CD14-positive monocyte (primary cell): ENCODE measurements at regions not wholly inside any gene's neighbourhood (a gene's known extent, or its start where the extent isn't known, plus 50 kb on each side); places are given as distances from the start of the nearest gene placed in this dataset.

ENCODE experiments used
- DNase-seq, 3 donors: peaks; one replicate each; pipeline ENCODE4 v3.0.0-alpha.2; 2011 to 2022
- H2AFZ ChIP-seq: 2 replicates; pipeline ENCODE4 v1.6.0; 2012; ENCODE audit warnings: mild to moderate bottlenecking, low read depth, low read length, inconsistent platforms; ENCODE audit not compliant: insufficient read depth, poor library complexity, severe bottlenecking
- H3K27ac ChIP-seq, 2 donors: 1 replicate in 1 of 2; 2 replicates in 1 of 2; pipeline ENCODE4 v1.5.1; 2012 to 2013; ENCODE audit warnings: low read length in 2 of 2, control low read depth in 1 of 2, inconsistent platforms in 1 of 2, low read depth in 1 of 2, mild to moderate bottlenecking in 1 of 2
- H3K27me3 ChIP-seq, 2 donors: one replicate each; pipeline versions ENCODE4 v1.6.0 to v1.6.1; 2011 to 2013; ENCODE audit warnings: low read length in 2 of 2; ENCODE audit not compliant: control insufficient read depth in 2 of 2, insufficient read depth in 2 of 2
- H3K36me3 ChIP-seq, 2 donors: replicated peaks in 1 of 2; 1 replicate in 1 of 2; 2 replicates in 1 of 2; pipeline versions ENCODE4 v1.5.1 to v1.6.1; 2012 to 2013; ENCODE audit warnings: low read length in 2 of 2, control low read depth in 1 of 2, inconsistent platforms in 1 of 2, mild to moderate bottlenecking in 1 of 2; ENCODE audit not compliant: insufficient read depth in 2 of 2, control insufficient read depth in 1 of 2
- H3K4me1 ChIP-seq, 2 donors: 1 replicate in 1 of 2; 2 replicates in 1 of 2; pipeline versions ENCODE4 v1.5.1 to v1.6.1; 2012 to 2013; ENCODE audit warnings: low read length in 2 of 2, control low read depth in 1 of 2, inconsistent platforms in 1 of 2, mild to moderate bottlenecking in 1 of 2, moderate library complexity in 1 of 2; ENCODE audit not compliant: insufficient read depth in 2 of 2, control insufficient read depth in 1 of 2
- H3K4me2 ChIP-seq: replicated peaks from 2 replicates; pipeline ENCODE3; 2012; ENCODE audit warnings: low read length, moderate library complexity, mild to moderate bottlenecking; ENCODE audit not compliant: poor library complexity, severe bottlenecking; ENCODE audit errors: extremely low read depth
- H3K4me3 ChIP-seq, 3 experiments: fragments of 200-600 bp in 1 of 3; sonication (generic) in 1 of 3; replicated peaks in 1 of 3; 1 replicate in 2 of 3; 2 replicates in 1 of 3; pipeline ENCODE4 v1.5.1; 2011 to 2013; ENCODE audit warnings: low read length in 3 of 3, mild to moderate bottlenecking in 3 of 3, control low read depth in 2 of 3, low read depth in 2 of 3, inconsistent platforms in 1 of 3, moderate library complexity in 1 of 3
- H3K79me2 ChIP-seq: 2 replicates; pipeline ENCODE4 v1.6.0; 2012; ENCODE audit warnings: mild to moderate bottlenecking, control low read depth, inconsistent platforms, low read length, moderate library complexity; ENCODE audit not compliant: insufficient read depth
- H3K9ac ChIP-seq: 2 replicates; pipeline ENCODE4 v1.6.0; 2017; ENCODE audit warnings: low read length, mild to moderate bottlenecking; ENCODE audit not compliant: insufficient read depth, poor library complexity, severe bottlenecking
- H3K9me3 ChIP-seq, 2 donors: replicated peaks in 1 of 2; 1 replicate in 1 of 2; 2 replicates in 1 of 2; pipeline versions ENCODE4 v1.5.1 to v1.6.1; 2012 to 2013; ENCODE audit warnings: low read length in 2 of 2, control low read depth in 1 of 2; ENCODE audit not compliant: control insufficient read depth in 1 of 2, insufficient read depth in 1 of 2
- H4K20me1 ChIP-seq: 2 replicates; pipeline ENCODE4 v1.6.0; 2012; ENCODE audit warnings: mild to moderate bottlenecking, low read length, control low read depth, moderate library complexity; ENCODE audit not compliant: insufficient read depth
- H3K27ac Mint-ChIP-seq, 7 donors: one replicate each; pipeline ENCODE4 v1.8.0; 2020; ENCODE audit warnings: mild to moderate bottlenecking in 7 of 7, mixed read lengths in 7 of 7, moderate library complexity in 6 of 7, inconsistent platforms in 2 of 7
- H3K27me3 Mint-ChIP-seq, 3 donors: one replicate each; pipeline ENCODE4 v1.8.0; 2021 to 2022; ENCODE audit warnings: low read depth in 3 of 3, mild to moderate bottlenecking in 3 of 3, mixed read lengths in 3 of 3, moderate library complexity in 3 of 3, inconsistent platforms in 1 of 3
- H3K36me3 Mint-ChIP-seq, 2 donors: one replicate each; pipeline ENCODE4 v1.8.0; 2020; ENCODE audit warnings: mixed read lengths in 2 of 2, inconsistent platforms in 1 of 2, mild to moderate bottlenecking in 1 of 2
- H3K4me1 Mint-ChIP-seq: one replicate; pipeline ENCODE4 v1.8.0; 2020; ENCODE audit warnings: mild to moderate bottlenecking, mixed read lengths
- H3K4me3 Mint-ChIP-seq, 2 donors: one replicate each; pipeline ENCODE4 v1.8.0; 2020; ENCODE audit warnings: mild to moderate bottlenecking in 2 of 2, mixed read lengths in 2 of 2, moderate library complexity in 1 of 2
- H3K9me3 Mint-ChIP-seq, 7 donors: one replicate each; pipeline ENCODE4 v1.8.0; 2020 to 2022; ENCODE audit warnings: mixed read lengths in 7 of 7, mild to moderate bottlenecking in 6 of 7, moderate library complexity in 6 of 7, inconsistent platforms in 2 of 7
- WGBS: methylation state at CpG from one replicate; pipeline ENCODE4 v1.1.5; 2013; ENCODE audit warnings: missing lambda C conversion rate; ENCODE audit not compliant: insufficient coverage; 5-methylcytosine and 5-hydroxymethylcytosine counted together
- intact Hi-C, 2 donors: fragments of 100-400 bp; cut with micrococcal nuclease; formaldehyde crosslinking; loops; one replicate each; pipeline versions ENCODE4 v1.15.0 to v1.15.1; 2023
- TF ChIP-seq, protein P1 (sequence below): fragments of 200-600 bp; IDR thresholded peaks from one replicate; pipeline ENCODE4 v1.8.0; 2022; ENCODE audit warnings: antibody characterized with exemption, mild to moderate bottlenecking

DNA sequence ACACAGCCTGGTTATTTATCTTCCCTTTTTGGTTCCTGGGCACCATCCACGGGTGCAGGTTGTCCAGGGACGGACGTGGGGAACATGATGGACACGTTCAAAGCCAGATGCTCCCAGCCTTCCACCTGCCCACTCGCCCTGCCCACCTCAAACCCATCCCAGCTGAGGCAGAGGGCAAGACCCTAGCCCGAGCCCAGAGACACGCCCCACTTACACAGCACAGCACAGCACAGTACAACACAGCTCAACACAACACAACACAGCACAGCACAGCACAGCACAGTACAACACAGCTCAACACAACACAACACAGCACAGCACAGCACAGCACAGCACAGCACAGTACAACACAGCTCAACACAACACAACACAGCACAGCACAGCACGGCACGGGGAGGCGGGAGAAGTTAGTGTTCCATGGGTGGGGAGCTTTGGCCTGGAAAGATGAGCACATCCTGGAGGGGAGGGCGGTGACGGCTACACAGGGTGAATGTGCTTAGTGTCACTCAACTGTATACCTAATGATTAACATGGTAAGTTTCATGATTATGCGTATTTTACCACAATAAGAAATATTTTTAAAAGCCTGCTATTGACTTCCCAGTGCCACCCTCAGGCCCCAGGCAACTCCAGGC, 1507.5 kb downstream of the BRD1 start:
- intact Hi-C loops, result no loop called here
- Histone ChIP-seq H3K4me2 (no peak overlapping the region), H3K27ac (no peak overlapping the region), H3K27me3 (no peaks in the 10 kb centered on the region), H3K9me3 (peaks cover 0 to 9% of the 10 kb centered on the region in 2 donors), H4K20me1 (no peaks in the 10 kb centered on the region), H3K79me2 (no peaks in the 10 kb centered on the region), H3K36me3 (no peaks in the 10 kb centered on the region), H3K4me1 (no peaks in the 10 kb centered on the region), H3K9ac (no peak overlapping the region), H2AFZ (no peak overlapping the region), H3K4me3 (no peak overlapping the region)
- no peaks in the 10 kb centered on the region for H3K4me1 Mint-ChIP-seq
- TF ChIP-seq, protein P1, sequence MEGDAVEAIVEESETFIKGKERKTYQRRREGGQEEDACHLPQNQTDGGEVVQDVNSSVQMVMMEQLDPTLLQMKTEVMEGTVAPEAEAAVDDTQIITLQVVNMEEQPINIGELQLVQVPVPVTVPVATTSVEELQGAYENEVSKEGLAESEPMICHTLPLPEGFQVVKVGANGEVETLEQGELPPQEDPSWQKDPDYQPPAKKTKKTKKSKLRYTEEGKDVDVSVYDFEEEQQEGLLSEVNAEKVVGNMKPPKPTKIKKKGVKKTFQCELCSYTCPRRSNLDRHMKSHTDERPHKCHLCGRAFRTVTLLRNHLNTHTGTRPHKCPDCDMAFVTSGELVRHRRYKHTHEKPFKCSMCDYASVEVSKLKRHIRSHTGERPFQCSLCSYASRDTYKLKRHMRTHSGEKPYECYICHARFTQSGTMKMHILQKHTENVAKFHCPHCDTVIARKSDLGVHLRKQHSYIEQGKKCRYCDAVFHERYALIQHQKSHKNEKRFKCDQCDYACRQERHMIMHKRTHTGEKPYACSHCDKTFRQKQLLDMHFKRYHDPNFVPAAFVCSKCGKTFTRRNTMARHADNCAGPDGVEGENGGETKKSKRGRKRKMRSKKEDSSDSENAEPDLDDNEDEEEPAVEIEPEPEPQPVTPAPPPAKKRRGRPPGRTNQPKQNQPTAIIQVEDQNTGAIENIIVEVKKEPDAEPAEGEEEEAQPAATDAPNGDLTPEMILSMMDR, result no peak
- DNase-seq, result no peak
- WGBS, result 80% methylated on average over 3 of the region's 13 CpGs
- H3K4me3 Mint-ChIP-seq, result no peak overlapping the region
- H3K27me3 Mint-ChIP-seq, result peaks cover 0 to 2% (median 2%) of the 10 kb centered on the region in 3 donors
- H3K27ac Mint-ChIP-seq, result no peak overlapping the region
- H3K9me3 Mint-ChIP-seq, result peaks cover 4 to 12% (median 8%) of the 10 kb centered on the region in 7 donors
- no peaks in the 10 kb centered on the region for H3K36me3 Mint-ChIP-seq

DNA sequence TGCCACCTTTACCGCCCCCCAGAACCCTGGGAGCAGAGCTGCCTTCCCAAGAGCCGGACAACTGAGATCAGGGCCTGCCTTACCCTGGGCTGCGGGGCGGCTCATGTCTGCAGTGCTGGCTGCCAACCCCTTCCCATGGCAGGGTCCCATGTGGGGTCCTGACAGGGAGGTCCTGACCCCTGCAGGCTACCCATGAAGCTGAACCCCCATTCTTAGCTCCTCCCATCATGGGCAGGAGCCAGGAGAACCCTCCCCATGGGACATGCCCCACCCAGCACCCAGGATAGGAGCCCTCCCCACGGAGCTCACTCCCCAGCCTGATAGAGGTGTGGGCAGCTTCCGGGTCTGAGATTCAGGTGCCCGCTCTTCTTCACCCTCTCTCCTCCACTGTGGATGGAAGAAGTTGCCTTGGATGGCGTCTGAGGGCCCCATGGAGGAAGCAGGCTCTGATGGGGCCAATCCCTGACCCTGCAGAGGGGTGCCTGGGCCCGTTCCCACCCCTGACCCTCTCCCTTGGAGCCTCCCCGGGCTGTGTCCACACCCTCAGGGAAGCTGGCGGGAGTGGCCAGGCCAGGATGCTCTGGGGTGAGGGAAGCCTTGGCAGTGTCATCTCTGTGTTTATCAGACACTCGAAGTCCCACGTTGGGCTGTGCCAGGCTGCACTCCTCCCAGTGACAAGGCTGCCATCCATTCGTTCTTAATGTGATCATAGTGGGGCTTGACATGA, 1508.2 kb downstream of the BRD1 start:
- no peak overlapping the region for H3K27ac Mint-ChIP-seq
- Histone ChIP-seq H3K36me3 (no peaks in the 10 kb centered on the region), H3K27ac (no peak overlapping the region), H3K79me2 (no peaks in the 10 kb centered on the region), H3K4me3 (no peak overlapping the region), H4K20me1 (no peaks in the 10 kb centered on the region), H2AFZ (no peak overlapping the region), H3K4me1 (no peaks in the 10 kb centered on the region), H3K27me3 (no peaks in the 10 kb centered on the region), H3K9ac (no peak overlapping the region), H3K9me3 (peaks cover 0 to 5% of the 10 kb centered on the region in 2 donors), H3K4me2 (no peak overlapping the region)
- no peaks in the 10 kb centered on the region for H3K4me1 Mint-ChIP-seq
- WGBS, result 80% methylated on average over 10 of the region's 14 CpGs
- no peak overlapping the region for H3K4me3 Mint-ChIP-seq
- H3K27me3 Mint-ChIP-seq, result peaks cover 0 to 2% (median 2%) of the 10 kb centered on the region in 3 donors
- peaks cover 2 to 13% (median 7%) of the 10 kb centered on the region in 7 donors for H3K9me3 Mint-ChIP-seq
- no peak for DNase-seq
- H3K36me3 Mint-ChIP-seq, result no peaks in the 10 kb centered on the region
- TF ChIP-seq, protein P1, result no peak
- intact Hi-C loops, result no loop called here
